ENCODE measurements at regions not wholly inside any gene's neighbourhood (a gene's known extent, or its start where the extent isn't known, plus 50 kb on each side); places are given as distances from the start of the nearest gene placed in this dataset.

DNA sequence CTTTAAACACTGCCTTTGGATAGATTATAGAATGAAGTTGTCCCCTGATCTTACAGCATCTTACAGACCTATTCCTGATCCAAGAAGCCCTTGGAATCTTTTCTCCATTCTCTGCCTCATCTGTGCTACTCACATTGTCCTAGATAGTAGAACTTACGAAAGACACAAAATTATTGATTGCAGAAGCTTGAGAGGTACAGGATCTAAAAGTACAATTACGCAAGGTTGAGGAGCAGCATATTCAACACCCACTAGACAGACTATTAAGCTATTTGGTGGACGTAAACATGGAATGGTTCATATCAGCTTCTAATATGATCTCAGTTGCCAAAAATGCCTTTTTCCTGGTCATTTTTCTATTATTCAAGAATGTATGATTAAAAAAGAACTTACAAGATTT, 90.5 kb upstream of the SEM1 start:
- TF ChIP-seq POLR2A (IDR thresholded peaks at IDR 0.05) (no peak), CTCF (IDR thresholded peaks at IDR 0.05) (no peak)
